GM21447 (cell line): ENCODE measurements at regions not wholly inside any gene's neighbourhood (a gene's known extent, or its start where the extent isn't known, plus 50 kb on each side); places are given as distances from the start of the nearest gene placed in this dataset.

ENCODE experiments used
- ATAC-seq: cut with Tn5 transposase; IDR thresholded peaks from one replicate; pipeline ENCODE4 v1.9.1; 2021; ENCODE audit not compliant: unreplicated experiment

- ATAC-seq: no peak
Measured at GRCh38 chr18:56038171-56039030, 450.4 kb upstream of the TCF4 start.

GRCh38 chr18:56036741-56037140, 448.7 kb upstream of the TCF4 start:
- no peak for ATAC-seq

GRCh38 chr18:56035546-56035945, 447.6 kb upstream of the TCF4 start:
- no peak for ATAC-seq

- no peak for ATAC-seq
Measured at GRCh38 chr18:56034949-56035348, 447.0 kb upstream of the TCF4 start.

- no peak for ATAC-seq
Measured at GRCh38 chr18:56030060-56030459, 442.1 kb upstream of the TCF4 start.

- ATAC-seq: no peak
Measured at GRCh38 chr18:56028514-56028913, 440.5 kb upstream of the TCF4 start.

GRCh38 chr18:56026509-56026908, 438.5 kb upstream of the TCF4 start:
- no peak for ATAC-seq

- no peak for ATAC-seq
Measured at GRCh38 chr18:56021809-56022195, 433.8 kb upstream of the TCF4 start.

GRCh38 chr18:56021136-56021808, 433.3 kb upstream of the TCF4 start:
- ATAC-seq: no peak

GRCh38 chr18:56019908-56020307, 431.9 kb upstream of the TCF4 start:
- ATAC-seq: no peak

- ATAC-seq: no peak
Measured at GRCh38 chr18:56019156-56019555, 431.2 kb upstream of the TCF4 start.

GRCh38 chr18:56009411-56009810, 421.4 kb upstream of the TCF4 start:
- ATAC-seq: no peak

- no peak for ATAC-seq
Measured at GRCh38 chr18:56003720-56004088, 415.7 kb upstream of the TCF4 start.

- no peak for ATAC-seq
Measured at GRCh38 chr18:56003009-56003719, 415.2 kb upstream of the TCF4 start.

- ATAC-seq: no peak
Measured at GRCh38 chr18:56001576-56001975, 413.6 kb upstream of the TCF4 start.

- no peak for ATAC-seq
Measured at GRCh38 chr18:56000041-56000440, 412.0 kb upstream of the TCF4 start.

GRCh38 chr18:55999641-56000040, 411.6 kb upstream of the TCF4 start:
- ATAC-seq: no peak

GRCh38 chr18:55998801-55999385, 410.9 kb upstream of the TCF4 start:
- no peak for ATAC-seq

- no peak for ATAC-seq
Measured at GRCh38 chr18:55998071-55998522, 410.1 kb upstream of the TCF4 start.

- peak; percentile 55 for ATAC-seq
Measured at GRCh38 chr18:55997151-55997561, 409.2 kb upstream of the TCF4 start.

- ATAC-seq: no peak
Measured at GRCh38 chr18:55996717-55997116, 408.7 kb upstream of the TCF4 start.
